MCF 10A (cell line): ENCODE measurements at regions not wholly inside any gene's neighbourhood (a gene's known extent, or its start where the extent isn't known, plus 50 kb on each side); places are given as distances from the start of the nearest gene placed in this dataset.

Source experiments
- BruUV-seq: library from RNA; stranded (reverse); fragments of 400-500 nt; replicated peaks from 2 replicates; lab custom pipeline; 2021; lab: Mats Ljungman, UMichigan
- CTCF ChIA-PET: fragments of 300-600 bp; sonication (Branson Sonifier 250); formaldehyde crosslinking; extraction: SDS; loops from one replicate; lab custom pipeline; 2021; ENCODE audit warnings: antibody characterized with exemption, inconsistent platforms; lab: Yijun Ruan, JAX
- POLR2A ChIA-PET: fragments of 300-600, 350-650 bp; sonication (Branson Sonifier 250); formaldehyde crosslinking; extraction: SDS; loops from one replicate; lab custom pipeline; 2020; ENCODE audit warnings: antibody characterized with exemption, inconsistent platforms; lab: Yijun Ruan, JAX
- DNase-seq: peaks from one replicate; pipeline ENCODE4 v3.0.0-alpha.2; 2018; ENCODE audit not compliant: unreplicated experiment
- H3K27ac Mint-ChIP-seq: one replicate; pipeline ENCODE4 v1.8.0; 2022; ENCODE audit warnings: mild to moderate bottlenecking, low read depth, mixed read lengths; ENCODE audit not compliant: unreplicated experiment
- H3K27me3 Mint-ChIP-seq: one replicate; pipeline ENCODE4 v1.8.0; 2022; ENCODE audit warnings: mixed read lengths; ENCODE audit not compliant: insufficient read depth, unreplicated experiment
- H3K36me3 Mint-ChIP-seq: one replicate; pipeline ENCODE4 v1.8.0; 2022; ENCODE audit warnings: mild to moderate bottlenecking, moderate library complexity, mixed read lengths; ENCODE audit not compliant: insufficient read depth, unreplicated experiment
- H3K4me1 Mint-ChIP-seq: one replicate; pipeline ENCODE4 v1.8.0; 2022; ENCODE audit warnings: mixed read lengths; ENCODE audit not compliant: insufficient read depth, unreplicated experiment
- H3K4me3 Mint-ChIP-seq: one replicate; pipeline ENCODE4 v1.8.0; 2022; ENCODE audit warnings: mild to moderate bottlenecking, moderate library complexity, mixed read lengths; ENCODE audit not compliant: unreplicated experiment
- H3K9me3 Mint-ChIP-seq: one replicate; pipeline ENCODE4 v1.8.0; 2022; ENCODE audit warnings: mixed read lengths; ENCODE audit not compliant: unreplicated experiment
- intact Hi-C: fragments of 100-400 bp; cut with micrococcal nuclease; formaldehyde crosslinking; loops from 2 replicates; pipeline ENCODE4 v1.14.1; 2022
- TF ChIP-seq, protein P1 (sequence below): fragments of 200-600 bp; IDR thresholded peaks from one replicate; pipeline ENCODE4 v1.8.0; 2022; ENCODE audit warnings: antibody characterized with exemption, mild to moderate bottlenecking; ENCODE audit not compliant: unreplicated experiment

DNA sequence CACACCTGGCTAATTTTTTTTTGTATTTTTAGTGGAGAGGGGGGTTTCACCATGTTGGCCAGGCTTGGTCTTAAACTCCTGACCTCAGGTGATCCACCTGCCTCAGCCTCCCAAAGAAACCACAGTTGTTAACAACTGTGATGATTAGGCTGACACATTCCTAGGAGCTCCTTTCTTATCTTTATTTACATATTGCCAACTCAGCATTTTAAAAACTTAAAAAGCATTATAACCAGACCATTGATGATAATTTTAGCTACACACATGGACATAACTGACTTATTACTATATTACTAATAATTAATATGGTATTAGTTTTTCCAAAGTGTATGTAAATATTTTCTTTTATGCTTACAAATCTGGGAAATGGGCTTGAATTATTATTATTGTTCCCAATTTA is 82.9 kb upstream of the FAT3 start:
- CTCF ChIA-PET: no interaction called here
- Mint-ChIP-seq H3K4me1 (no peaks in the 10 kb centered on the region), H3K27ac (no peak overlapping the region), H3K4me3 (no peak overlapping the region), H3K27me3 (no peaks in the 10 kb centered on the region), H3K36me3 (no peaks in the 10 kb centered on the region), H3K9me3 (no peaks in the 10 kb centered on the region)
- no peak for DNase-seq
- TF ChIP-seq, protein P1, sequence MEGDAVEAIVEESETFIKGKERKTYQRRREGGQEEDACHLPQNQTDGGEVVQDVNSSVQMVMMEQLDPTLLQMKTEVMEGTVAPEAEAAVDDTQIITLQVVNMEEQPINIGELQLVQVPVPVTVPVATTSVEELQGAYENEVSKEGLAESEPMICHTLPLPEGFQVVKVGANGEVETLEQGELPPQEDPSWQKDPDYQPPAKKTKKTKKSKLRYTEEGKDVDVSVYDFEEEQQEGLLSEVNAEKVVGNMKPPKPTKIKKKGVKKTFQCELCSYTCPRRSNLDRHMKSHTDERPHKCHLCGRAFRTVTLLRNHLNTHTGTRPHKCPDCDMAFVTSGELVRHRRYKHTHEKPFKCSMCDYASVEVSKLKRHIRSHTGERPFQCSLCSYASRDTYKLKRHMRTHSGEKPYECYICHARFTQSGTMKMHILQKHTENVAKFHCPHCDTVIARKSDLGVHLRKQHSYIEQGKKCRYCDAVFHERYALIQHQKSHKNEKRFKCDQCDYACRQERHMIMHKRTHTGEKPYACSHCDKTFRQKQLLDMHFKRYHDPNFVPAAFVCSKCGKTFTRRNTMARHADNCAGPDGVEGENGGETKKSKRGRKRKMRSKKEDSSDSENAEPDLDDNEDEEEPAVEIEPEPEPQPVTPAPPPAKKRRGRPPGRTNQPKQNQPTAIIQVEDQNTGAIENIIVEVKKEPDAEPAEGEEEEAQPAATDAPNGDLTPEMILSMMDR: no peak
- intact Hi-C loops: no loop called here
- no TSS peak for BruUV-seq
- POLR2A ChIA-PET: no interaction called here

- Mint-ChIP-seq H3K4me1 (no peaks in the 10 kb centered on the region), H3K27me3 (no peaks in the 10 kb centered on the region), H3K27ac (no peak overlapping the region), H3K36me3 (no peaks in the 10 kb centered on the region), H3K9me3 (no peaks in the 10 kb centered on the region), H3K4me3 (no peak overlapping the region)
- no peak for DNase-seq
- POLR2A ChIA-PET: no interaction called here
- TF ChIP-seq, protein P1: no peak
- intact Hi-C loops: no loop called here
- CTCF ChIA-PET: no interaction called here
- BruUV-seq: no TSS peak
These were observed 83.5 kb upstream of the FAT3 start for GRCh38 chr11:92141159-92141558.

- Mint-ChIP-seq H3K4me3 (no peak overlapping the region), H3K36me3 (no peaks in the 10 kb centered on the region), H3K27ac (no peak overlapping the region), H3K4me1 (no peaks in the 10 kb centered on the region), H3K27me3 (no peaks in the 10 kb centered on the region), H3K9me3 (no peaks in the 10 kb centered on the region)
- no peak for DNase-seq
- TF ChIP-seq, protein P1: no peak
- CTCF ChIA-PET: interaction anchor here (0.8 to 1.1 kb wide), 2 partner anchors 83 to 747 kb away, joined by 3 read pairs; no protein-coding TSS in a partner anchor
- intact Hi-C loops: no loop called here
- no TSS peak for BruUV-seq
- POLR2A ChIA-PET: no interaction called here
These were observed 84.6 kb upstream of the FAT3 start for GRCh38 chr11:92140021-92140420.

DNA sequence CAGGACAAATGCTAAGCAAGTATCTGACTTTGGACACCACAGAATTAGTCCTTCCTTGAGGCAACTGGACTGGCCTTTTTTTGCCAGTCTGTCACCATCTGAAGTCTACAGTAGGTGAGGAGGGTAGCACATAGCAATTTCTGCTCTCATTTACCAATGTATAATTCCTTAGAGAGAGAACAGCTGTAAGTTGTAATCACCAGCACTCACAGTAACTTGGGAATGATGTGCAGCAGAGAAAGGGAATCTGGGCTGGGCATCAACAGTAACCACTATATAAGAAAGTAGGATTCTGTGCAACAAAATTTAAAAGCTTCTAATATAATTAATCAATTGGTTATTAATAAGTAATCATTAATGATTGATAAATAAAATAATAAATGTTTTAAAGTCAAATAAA is 86.3 kb upstream of the FAT3 start:
- TF ChIP-seq, protein P1: no peak
- BruUV-seq: no TSS peak
- Mint-ChIP-seq H3K36me3 (no peaks in the 10 kb centered on the region), H3K4me3 (no peak overlapping the region), H3K9me3 (no peaks in the 10 kb centered on the region), H3K27me3 (no peaks in the 10 kb centered on the region), H3K27ac (no peak overlapping the region), H3K4me1 (no peaks in the 10 kb centered on the region)
- intact Hi-C loops: no loop called here
- POLR2A ChIA-PET: interaction anchor here (0.7 kb wide), 1 partner anchor 80 kb away, joined by 3 read pairs; no protein-coding TSS in a partner anchor
- CTCF ChIA-PET: no interaction called here
- DNase-seq: no peak
